Type B pancreatic cell (in vitro differentiated cells): ENCODE measurements at regions not wholly inside any gene's neighbourhood (a gene's known extent, or its start where the extent isn't known, plus 50 kb on each side); places are given as distances from the start of the nearest gene placed in this dataset.

ENCODE experiments used
- DNase-seq: peaks from one replicate; pipeline ENCODE4 v3.0.0; 2021; ENCODE audit warnings: mixed read lengths; ENCODE audit not compliant: unreplicated experiment; ENCODE audit errors: extremely low spot score
- H3K27ac Mint-ChIP-seq: 2 replicates; pipeline ENCODE4 v1.8.0; 2021; ENCODE audit warnings: mild to moderate bottlenecking, mixed read lengths
- H3K27me3 Mint-ChIP-seq: 2 replicates; pipeline ENCODE4 v1.8.0; 2021; ENCODE audit warnings: mixed read lengths
- H3K36me3 Mint-ChIP-seq: 2 replicates; pipeline ENCODE4 v1.8.0; 2021; ENCODE audit warnings: mixed read lengths
- H3K4me1 Mint-ChIP-seq: one replicate; pipeline ENCODE4 v1.8.0; 2021; ENCODE audit warnings: mixed read lengths; ENCODE audit not compliant: unreplicated experiment
- H3K4me3 Mint-ChIP-seq: 2 replicates; pipeline ENCODE4 v1.8.0; 2021; ENCODE audit warnings: mild to moderate bottlenecking, mixed read lengths
- H3K9me3 Mint-ChIP-seq: 2 replicates; pipeline ENCODE4 v1.8.0; 2021; ENCODE audit warnings: mixed read lengths
- CTCF ChIP-seq: fragments of 200-600 bp; sonication (generic); conservative IDR thresholded peaks from 2 replicates; pipeline ENCODE4 v1.5.0; 2021; ENCODE audit warnings: antibody characterized with exemption, mild to moderate bottlenecking

- Mint-ChIP-seq H3K27ac (no peak overlapping the region), H3K9me3 (no peaks in the 10 kb centered on the region), H3K27me3 (peaks cover 8% of the 10 kb centered on the region), H3K4me3 (no peak overlapping the region), H3K36me3 (no peaks in the 10 kb centered on the region), H3K4me1 (peaks cover 8% of the 10 kb centered on the region)
- no peak for TF ChIP-seq CTCF
- no peak for DNase-seq
Measured at GRCh38 chr5:118778941-118779340, 209.4 kb downstream of the DTWD2 start.

GRCh38 chr5:118777189-118777736, 211.1 kb downstream of the DTWD2 start:
- Mint-ChIP-seq H3K27ac (no peak overlapping the region), H3K36me3 (no peaks in the 10 kb centered on the region), H3K9me3 (no peaks in the 10 kb centered on the region), H3K4me3 (no peak overlapping the region), H3K4me1 (peaks cover 8% of the 10 kb centered on the region), H3K27me3 (peaks cover 4% of the 10 kb centered on the region)
- no peak for TF ChIP-seq CTCF
- DNase-seq, result no peak

GRCh38 chr5:118776755-118777154, 211.6 kb downstream of the DTWD2 start:
- peaks cover under 1% of the 10 kb centered on the region for H3K9me3 Mint-ChIP-seq
- no peak overlapping the region for H3K4me3 Mint-ChIP-seq
- DNase-seq, result no peak
- H3K27me3 Mint-ChIP-seq, result peaks cover 4% of the 10 kb centered on the region
- H3K36me3 Mint-ChIP-seq, result no peaks in the 10 kb centered on the region
- H3K27ac Mint-ChIP-seq, result no peak overlapping the region
- no peak for TF ChIP-seq CTCF
- H3K4me1 Mint-ChIP-seq, result peaks cover 8% of the 10 kb centered on the region

GRCh38 chr5:118775790-118776499, 212.4 kb downstream of the DTWD2 start:
- Mint-ChIP-seq H3K4me3 (no peak overlapping the region), H3K27me3 (peaks cover 7% of the 10 kb centered on the region), H3K9me3 (peaks cover 7% of the 10 kb centered on the region), H3K27ac (no peak overlapping the region), H3K4me1 (peaks cover 8% of the 10 kb centered on the region), H3K36me3 (no peaks in the 10 kb centered on the region)
- TF ChIP-seq CTCF, result no peak
- DNase-seq, result no peak

GRCh38 chr5:118768607-118769175, 219.7 kb downstream of the DTWD2 start:
- Mint-ChIP-seq H3K4me3 (no peak overlapping the region), H3K9me3 (peaks cover 7% of the 10 kb centered on the region), H3K36me3 (no peaks in the 10 kb centered on the region), H3K4me1 (no peaks in the 10 kb centered on the region), H3K27me3 (peaks cover 5% of the 10 kb centered on the region), H3K27ac (no peak overlapping the region)
- DNase-seq, result no peak
- TF ChIP-seq CTCF, result no peak
